GM12892 (cell line): ENCODE measurements at regions not wholly inside any gene's neighbourhood (a gene's known extent, or its start where the extent isn't known, plus 50 kb on each side); places are given as distances from the start of the nearest gene placed in this dataset.

Experiments used
- POLR2A ChIP-seq: IDR thresholded peaks from 2 replicates; pipeline ENCODE4 v1.6.1; 2011; ENCODE audit warnings: low read depth, low read length, control low read depth
- POLR2AphosphoS5 ChIP-seq: IDR thresholded peaks from 2 replicates; pipeline ENCODE4 v1.6.1; 2011; ENCODE audit warnings: low read depth, low read length, control low read depth
- TAF1 ChIP-seq: IDR thresholded peaks from 2 replicates; pipeline ENCODE4 v1.6.1; 2011; ENCODE audit warnings: low read depth, mild to moderate bottlenecking, control low read depth, low read length, borderline replicate concordance

GRCh38 chr7:131686833-131687232 is 130.4 kb upstream of the PODXL start:
- TF ChIP-seq POLR2A (no peak), POLR2AphosphoS5 (no peak), TAF1 (no peak)
